ENCODE measurements at regions not wholly inside any gene's neighbourhood (a gene's known extent, or its start where the extent isn't known, plus 50 kb on each side); places are given as distances from the start of the nearest gene placed in this dataset.

DNA sequence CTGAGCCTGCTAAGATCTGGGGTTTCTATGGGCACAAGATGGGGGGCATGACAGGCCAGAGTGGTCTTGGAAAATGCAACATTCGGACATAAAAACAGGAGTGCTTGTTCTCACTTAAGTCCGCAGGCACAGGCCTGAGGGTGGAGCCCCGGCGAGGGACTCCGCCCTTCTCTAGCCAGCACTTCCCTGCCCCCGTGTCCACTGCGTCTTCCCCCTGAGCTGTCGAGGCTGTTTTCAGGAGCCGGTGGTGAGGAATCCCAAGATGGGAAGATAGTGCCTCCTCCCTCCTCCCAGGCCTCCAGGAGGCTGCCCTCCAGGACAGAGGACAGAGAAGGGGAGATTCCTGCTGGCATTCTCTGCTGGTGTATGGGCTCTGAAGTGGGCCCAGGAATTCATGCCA lies 105.2 kb downstream of the TLR5 start:
- H3K9me3 ChIP-seq (ENCODE audit: severe bottlenecking), result no peaks in the 10 kb centered on the region
- TF ChIP-seq, protein P1, sequence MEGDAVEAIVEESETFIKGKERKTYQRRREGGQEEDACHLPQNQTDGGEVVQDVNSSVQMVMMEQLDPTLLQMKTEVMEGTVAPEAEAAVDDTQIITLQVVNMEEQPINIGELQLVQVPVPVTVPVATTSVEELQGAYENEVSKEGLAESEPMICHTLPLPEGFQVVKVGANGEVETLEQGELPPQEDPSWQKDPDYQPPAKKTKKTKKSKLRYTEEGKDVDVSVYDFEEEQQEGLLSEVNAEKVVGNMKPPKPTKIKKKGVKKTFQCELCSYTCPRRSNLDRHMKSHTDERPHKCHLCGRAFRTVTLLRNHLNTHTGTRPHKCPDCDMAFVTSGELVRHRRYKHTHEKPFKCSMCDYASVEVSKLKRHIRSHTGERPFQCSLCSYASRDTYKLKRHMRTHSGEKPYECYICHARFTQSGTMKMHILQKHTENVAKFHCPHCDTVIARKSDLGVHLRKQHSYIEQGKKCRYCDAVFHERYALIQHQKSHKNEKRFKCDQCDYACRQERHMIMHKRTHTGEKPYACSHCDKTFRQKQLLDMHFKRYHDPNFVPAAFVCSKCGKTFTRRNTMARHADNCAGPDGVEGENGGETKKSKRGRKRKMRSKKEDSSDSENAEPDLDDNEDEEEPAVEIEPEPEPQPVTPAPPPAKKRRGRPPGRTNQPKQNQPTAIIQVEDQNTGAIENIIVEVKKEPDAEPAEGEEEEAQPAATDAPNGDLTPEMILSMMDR (IDR thresholded peaks at IDR 0.05; ENCODE audit: low read depth, low read length), result no peak
- H3K27ac ChIP-seq, result no peak overlapping the region
- H3K27me3 ChIP-seq (ENCODE audit: insufficient read depth, low read depth, severe bottlenecking), result no peaks in the 10 kb centered on the region
- H3K4me3 ChIP-seq (ENCODE audit: low read depth, low read length), result no peak overlapping the region
- H3K36me3 ChIP-seq, result no peaks in the 10 kb centered on the region
- DNase-seq, result no peak

DNA sequence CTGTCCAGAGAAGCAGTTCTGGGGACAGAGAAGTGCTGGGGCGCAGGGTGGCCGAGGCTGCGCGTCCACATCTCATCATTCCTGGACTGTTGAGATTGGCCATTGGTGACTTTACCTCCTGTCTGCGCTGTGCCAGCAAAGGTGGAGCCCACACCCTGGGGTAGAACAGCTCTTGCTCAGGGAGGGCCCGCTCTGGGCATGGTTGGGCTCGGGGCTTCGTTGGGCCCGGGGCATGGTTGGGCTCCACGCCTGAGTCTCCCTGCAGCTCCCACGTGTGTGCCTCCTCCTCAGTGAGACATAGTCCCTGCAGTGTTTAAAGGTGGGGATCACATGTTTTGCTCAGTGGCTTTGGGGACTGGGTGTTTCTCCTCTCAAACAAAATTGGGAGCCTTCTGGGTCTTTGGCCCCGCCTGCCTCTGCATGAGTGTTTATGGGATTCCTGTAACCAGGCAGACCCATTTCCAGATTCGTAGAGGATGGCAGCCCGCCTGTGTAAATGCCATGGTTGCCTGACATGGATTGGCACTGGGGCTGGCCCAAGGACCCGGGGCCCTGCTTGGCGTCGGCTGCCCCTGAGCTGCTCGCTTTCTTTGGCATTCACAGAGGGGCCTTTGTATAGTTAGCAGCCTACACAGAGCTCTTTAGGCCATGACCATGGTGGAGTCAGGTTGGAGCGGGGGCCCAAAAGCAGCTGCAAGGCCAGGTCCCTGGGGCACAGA lies 104.6 kb downstream of the TLR5 start:
- TF ChIP-seq, protein P1 (IDR thresholded peaks at IDR 0.05; ENCODE audit: low read depth, low read length), result no peak
- H3K9me3 ChIP-seq (ENCODE audit: severe bottlenecking), result no peaks in the 10 kb centered on the region
- no peaks in the 10 kb centered on the region for H3K27me3 ChIP-seq (ENCODE audit: insufficient read depth, low read depth, severe bottlenecking)
- DNase-seq, result no peak
- H3K4me3 ChIP-seq (ENCODE audit: low read depth, low read length), result no peak overlapping the region
- no peak overlapping the region for H3K27ac ChIP-seq
- no peaks in the 10 kb centered on the region for H3K36me3 ChIP-seq

DNA sequence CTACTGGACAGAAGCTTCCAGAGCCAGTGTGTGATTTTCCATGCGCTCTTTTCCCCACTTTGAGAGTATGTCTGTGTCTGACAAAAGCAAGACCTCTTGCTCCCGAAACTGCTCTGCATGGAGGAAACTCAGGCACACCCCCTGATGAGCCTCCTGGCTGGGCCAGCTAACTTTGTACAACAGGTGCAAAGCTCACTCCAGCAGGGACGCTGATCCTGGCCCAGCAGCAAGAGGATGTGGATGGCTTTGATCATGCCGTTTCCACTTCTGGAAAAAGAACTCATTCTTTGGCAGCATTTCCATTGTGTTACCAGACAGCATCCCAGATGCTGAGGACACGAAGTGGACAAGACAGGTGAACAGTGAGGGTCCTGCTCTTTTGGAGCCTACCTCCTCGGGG lies 103.1 kb downstream of the TLR5 start:
- Histone ChIP-seq H3K27ac (no peak overlapping the region), H3K36me3 (no peaks in the 10 kb centered on the region), H3K4me3 (ENCODE audit: low read depth, low read length) (no peak overlapping the region), H3K27me3 (ENCODE audit: insufficient read depth, low read depth, severe bottlenecking) (no peaks in the 10 kb centered on the region), H3K9me3 (ENCODE audit: severe bottlenecking) (no peaks in the 10 kb centered on the region)
- DNase-seq, result no peak
- TF ChIP-seq, protein P1 (IDR thresholded peaks at IDR 0.05; ENCODE audit: low read depth, low read length), result no peak

DNA sequence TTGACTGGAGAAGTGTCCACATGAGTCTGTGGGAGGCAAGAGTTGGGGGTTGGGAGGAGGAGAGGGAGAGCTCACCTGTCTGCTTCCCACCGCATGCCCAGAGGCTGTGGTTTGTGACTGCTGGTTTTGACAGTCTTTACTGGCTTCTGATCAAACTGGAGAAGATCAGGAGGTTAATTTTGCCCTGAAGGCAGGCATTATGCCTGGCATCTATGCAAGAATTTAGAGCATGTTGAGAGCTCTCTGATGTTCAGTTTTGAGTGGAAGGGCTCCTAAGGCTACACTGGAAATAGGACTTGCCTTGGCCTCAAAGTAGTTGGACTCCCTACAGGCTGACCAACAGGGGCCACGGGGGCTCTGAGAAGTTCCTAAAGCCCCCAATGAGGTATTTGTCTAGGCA lies 101.6 kb downstream of the TLR5 start:
- Histone ChIP-seq H3K36me3 (no peaks in the 10 kb centered on the region), H3K27me3 (ENCODE audit: insufficient read depth, low read depth, severe bottlenecking) (no peaks in the 10 kb centered on the region), H3K9me3 (ENCODE audit: severe bottlenecking) (no peaks in the 10 kb centered on the region), H3K27ac (no peak overlapping the region), H3K4me3 (ENCODE audit: low read depth, low read length) (no peak overlapping the region)
- DNase-seq, result no peak
- TF ChIP-seq, protein P1 (IDR thresholded peaks at IDR 0.05; ENCODE audit: low read depth, low read length), result no peak

DNA sequence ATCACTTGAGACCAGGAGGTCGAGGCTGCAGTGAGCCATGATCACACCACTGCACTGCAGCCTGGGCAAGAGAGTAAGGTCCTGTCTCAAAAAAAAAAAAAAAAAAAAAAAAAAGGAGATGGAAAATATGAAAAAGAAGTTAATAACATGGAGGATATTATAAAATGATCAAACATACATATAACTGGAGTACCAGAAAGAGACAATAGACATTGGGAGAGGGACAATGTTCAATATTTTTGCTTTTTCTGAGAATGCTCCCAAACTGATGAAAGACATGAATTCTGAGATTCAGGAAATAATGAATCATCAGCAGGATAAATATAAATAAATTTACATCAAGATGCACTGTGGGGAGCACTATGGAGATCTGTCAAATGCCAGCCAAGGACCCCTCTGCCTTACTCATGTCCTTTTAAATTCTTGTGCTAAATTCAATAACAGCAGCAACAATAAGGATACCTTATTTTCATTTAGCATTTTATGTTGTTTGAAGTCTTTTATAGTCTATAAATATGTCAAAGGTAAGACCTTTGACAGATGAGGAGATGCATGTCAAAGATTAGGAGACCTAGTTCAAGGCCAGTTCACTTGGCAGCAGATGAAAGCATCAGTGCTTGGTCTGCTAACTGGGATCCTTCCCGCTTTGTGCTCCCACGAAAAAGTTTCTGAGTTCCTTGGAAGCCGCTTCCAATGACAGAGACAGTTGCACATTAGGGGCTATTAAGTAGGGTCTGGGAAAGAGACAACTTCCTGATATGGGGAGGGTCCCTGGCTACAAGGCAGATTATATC lies 97.7 kb downstream of the TLR5 start:
- Histone ChIP-seq H3K4me3 (ENCODE audit: low read depth, low read length) (no peak overlapping the region), H3K27me3 (ENCODE audit: insufficient read depth, low read depth, severe bottlenecking) (no peaks in the 10 kb centered on the region), H3K27ac (no peak overlapping the region), H3K9me3 (ENCODE audit: severe bottlenecking) (no peaks in the 10 kb centered on the region), H3K36me3 (no peaks in the 10 kb centered on the region)
- DNase-seq, result no peak
- TF ChIP-seq, protein P1 (IDR thresholded peaks at IDR 0.05; ENCODE audit: low read depth, low read length), result no peak

Measured in WERI-Rb-1 (cell line).